NCI-H526 (cell line): ENCODE measurements at regions not wholly inside any gene's neighbourhood (a gene's known extent, or its start where the extent isn't known, plus 50 kb on each side); places are given as distances from the start of the nearest gene placed in this dataset.
A peak's percentile ranks its signal among the peaks of the same experiment; 100 is the strongest.

Source experiments
- DNase-seq, 2 experiments: peaks; one replicate each; lab custom pipeline; 2025; lab: John Stamatoyannopoulos, UW

- DNase-seq: no peak
Measured at GRCh38 chr6:74879976-74880375, 325.9 kb downstream of the COL12A1 start.

GRCh38 chr6:74879234-74879633 lies 326.6 kb downstream of the COL12A1 start:
- no peak for DNase-seq

DNA sequence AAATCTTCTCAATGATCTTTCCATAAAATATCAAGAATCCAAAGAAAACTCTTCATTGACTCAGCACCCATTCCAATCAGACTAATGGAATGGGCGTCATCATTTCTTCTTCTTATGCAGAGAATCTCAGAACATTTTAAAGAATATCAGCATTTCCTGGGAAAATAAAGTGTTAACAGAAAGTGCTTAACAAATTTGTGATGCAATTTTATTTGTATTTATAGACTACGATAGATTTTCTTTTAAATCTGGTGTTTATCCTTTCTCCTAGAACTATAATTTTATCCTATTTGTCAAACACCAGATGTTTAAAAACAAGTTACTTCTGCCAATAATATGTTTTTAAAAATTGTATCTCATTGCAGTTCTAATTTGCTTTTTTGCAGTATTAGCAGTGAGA lies 330.7 kb downstream of the COL12A1 start:
- no peak for DNase-seq

GRCh38 chr6:74872754-74873476 lies 332.9 kb downstream of the COL12A1 start:
- DNase-seq: no peak

- no peak for DNase-seq
Measured at GRCh38 chr6:74871757-74872156, 334.1 kb downstream of the COL12A1 start.

DNA sequence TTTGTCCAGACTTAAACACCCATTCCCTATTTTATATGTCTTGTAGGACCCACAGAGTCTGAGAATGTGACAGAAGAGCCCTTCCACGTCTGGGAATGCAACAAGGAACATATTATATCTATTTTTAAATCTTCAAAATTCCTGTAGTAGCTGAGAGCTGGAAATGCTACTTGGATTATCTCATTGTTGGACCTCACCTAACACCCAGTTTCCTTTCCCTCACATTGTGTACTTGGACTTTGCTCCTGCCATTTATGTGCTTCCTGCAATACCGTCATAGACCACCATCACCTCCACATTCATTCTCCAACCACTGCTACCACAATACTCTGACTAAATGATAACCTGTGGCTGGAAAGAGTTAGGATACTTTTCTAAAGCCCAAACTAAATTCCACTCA lies 335.4 kb downstream of the COL12A1 start:
- peak in 1 of 2 experiments; percentile 1 for DNase-seq

- DNase-seq: no peak
Measured at GRCh38 chr6:74867291-74867690, 338.6 kb downstream of the COL12A1 start.

- DNase-seq: no peak
Measured at GRCh38 chr6:74863968-74864367, 341.9 kb downstream of the COL12A1 start.

- DNase-seq: no peak
Measured at GRCh38 chr6:74860456-74860855, 345.4 kb downstream of the COL12A1 start.

DNA sequence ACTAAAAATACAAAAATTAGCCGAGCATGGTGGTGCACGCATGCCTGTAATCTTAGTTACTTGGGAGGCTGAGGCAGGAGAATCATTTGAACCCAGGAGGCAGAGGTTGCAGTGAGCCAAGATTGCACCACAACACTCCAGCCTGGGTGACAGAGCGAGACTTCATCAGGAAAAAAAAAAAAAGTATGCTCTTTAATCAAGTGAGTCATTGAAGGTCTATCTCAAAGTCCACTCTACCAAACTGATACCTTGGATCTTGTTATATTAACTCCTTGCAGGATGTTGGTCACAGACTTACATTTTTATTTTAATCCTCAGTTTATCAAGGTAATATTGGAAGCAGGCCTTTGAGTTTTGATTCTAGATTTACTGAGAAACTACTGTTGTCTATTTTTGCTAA lies 348.7 kb downstream of the COL12A1 start:
- DNase-seq: no peak

DNA sequence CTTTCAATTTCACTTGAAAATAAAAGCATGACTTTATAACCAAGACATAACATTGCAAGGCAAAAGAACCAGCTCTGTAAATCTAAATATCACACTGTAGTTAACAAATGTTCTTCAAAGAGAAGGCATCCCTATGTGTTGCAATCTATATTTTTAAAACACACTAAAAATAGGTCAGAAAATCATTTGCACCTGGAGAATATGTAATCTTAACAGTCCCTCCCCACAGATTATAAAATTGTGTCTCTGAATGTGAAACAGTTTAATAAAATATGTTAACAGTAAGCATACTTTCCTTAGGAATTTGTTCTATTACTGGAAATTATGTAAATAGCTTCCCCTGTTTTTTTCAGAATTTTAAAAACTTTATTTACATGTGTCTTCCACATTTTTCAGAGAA lies 351.9 kb downstream of the COL12A1 start:
- no peak for DNase-seq

DNA sequence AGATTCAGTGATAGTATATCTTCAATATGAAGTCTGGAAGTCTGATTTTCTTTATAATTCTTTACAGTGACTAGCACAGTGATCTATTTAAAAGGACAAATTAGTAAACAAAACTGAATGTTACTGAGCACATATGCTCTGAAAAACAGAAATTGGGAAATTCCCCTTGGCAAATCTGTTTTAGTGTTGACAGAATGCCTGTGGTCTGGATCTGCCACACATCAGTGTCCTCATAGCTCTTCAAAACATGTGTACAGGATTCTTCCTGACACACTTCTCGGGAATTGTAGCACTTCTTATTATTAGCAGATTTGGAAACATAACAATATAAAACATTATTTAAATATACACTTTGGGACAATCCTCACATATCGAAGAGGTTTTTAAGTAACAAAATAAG lies 354.3 kb downstream of the COL12A1 start:
- no peak for DNase-seq

GRCh38 chr6:74840953-74841352 lies 364.9 kb downstream of the COL12A1 start:
- no peak for DNase-seq

DNA sequence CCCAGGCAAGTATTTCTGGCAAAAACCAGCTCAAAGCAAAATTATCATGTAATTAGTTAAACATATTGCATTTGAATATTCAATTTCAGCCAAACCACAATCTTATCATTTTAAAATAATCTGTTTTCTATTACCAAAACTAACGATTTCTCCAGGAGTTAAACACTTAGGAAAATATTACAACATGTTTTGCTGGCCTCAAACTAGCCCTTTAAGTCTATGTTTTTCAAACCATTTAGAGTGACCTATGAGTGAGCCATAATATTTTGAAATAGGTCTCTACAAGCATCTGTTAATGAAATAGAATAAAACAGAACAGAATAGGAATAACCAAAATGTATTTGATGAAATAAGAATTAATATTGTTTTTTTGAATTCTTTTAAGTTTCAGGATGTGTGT lies 370.9 kb downstream of the COL12A1 start:
- no peak for DNase-seq

- no peak for DNase-seq
Measured at GRCh38 chr6:74826263-74826662, 379.6 kb downstream of the COL12A1 start.

- no peak for DNase-seq
Measured at GRCh38 chr6:74814440-74814839, 391.4 kb downstream of the COL12A1 start.

GRCh38 chr6:74807674-74808073 lies 398.2 kb downstream of the COL12A1 start:
- DNase-seq: no peak

DNA sequence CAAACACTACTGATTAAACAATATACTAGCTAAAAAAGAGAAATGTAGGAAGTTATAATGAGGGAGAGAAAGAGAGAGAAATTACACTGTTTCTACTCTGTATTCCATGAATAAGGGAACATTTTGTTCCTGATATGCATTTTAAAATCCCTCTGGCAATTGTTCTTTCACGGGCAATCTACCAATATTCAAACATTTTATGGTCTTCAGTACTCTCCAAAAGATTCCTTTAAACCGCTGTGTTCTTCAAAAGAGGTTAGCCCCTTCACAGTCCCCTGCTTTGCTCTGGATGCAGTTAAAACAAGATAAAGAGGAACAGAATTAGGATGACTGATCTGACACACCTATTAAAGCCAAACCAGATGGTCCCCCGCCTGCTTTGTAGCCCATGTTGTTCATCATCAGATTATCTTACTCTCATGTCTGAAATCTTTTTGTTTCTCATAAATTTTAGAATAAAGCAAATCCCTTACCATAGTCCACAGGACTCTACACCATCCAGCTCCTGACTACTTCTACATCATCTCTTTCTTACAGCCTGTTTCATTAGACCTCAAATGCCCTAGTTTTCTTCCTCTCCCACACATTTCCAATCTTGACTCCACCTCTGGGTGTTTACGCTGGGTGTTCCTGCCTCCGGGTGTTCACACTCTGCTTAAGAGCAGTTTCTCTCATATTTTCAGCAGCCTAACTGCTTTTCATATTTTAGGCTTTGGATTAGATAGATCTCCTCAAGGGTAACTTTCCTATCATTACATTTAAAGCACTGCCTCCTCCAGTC lies 399.7 kb downstream of the COL12A1 start:
- no peak for DNase-seq

GRCh38 chr6:74798302-74798701 lies 407.6 kb downstream of the COL12A1 start:
- no peak for DNase-seq

- DNase-seq: no peak
Measured at GRCh38 chr6:74785236-74785635, 420.6 kb downstream of the COL12A1 start.

DNA sequence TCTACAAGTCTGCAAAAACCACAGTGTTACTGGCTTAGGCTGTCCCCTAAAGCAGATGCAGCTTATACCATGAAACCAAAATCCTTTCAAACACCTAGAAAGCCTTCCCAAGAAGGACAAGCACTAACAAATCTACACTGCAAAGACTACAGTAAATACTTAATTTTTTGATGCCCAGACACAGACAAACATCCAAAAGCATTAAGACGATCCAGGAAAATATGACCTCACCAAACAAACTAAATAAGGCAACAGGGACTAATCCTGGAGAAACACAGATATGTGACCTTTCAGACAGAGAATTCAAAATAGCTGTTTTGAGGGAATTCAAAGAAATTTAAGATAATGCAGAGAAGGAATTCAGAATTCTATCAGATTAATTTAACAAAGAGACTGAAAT lies 423.5 kb downstream of the COL12A1 start:
- DNase-seq: no peak

DNA sequence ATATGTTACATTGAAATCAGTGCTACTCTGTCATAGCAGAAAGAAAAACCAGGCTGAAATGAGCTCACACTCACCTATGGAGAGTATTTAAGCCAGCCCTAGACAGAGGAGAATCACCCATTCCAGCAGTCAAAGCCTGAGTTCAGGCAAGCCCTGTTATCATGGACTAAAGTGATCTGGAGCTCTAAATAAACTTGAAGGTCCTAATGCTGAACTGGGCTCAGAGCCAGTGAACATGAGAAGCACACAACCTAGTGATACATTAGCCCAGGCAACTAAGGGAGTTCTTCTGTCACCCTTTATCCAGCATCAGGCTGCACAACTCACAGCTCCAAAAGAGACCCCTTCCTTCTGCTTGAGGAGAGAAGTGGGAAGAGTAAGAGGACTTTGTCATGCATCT lies 425.0 kb downstream of the COL12A1 start:
- no peak for DNase-seq

GRCh38 chr6:74768738-74769137 lies 437.1 kb downstream of the COL12A1 start:
- no peak for DNase-seq

- no peak for DNase-seq
Measured at GRCh38 chr6:74768120-74768519, 437.7 kb downstream of the COL12A1 start.
